Thyroid gland (tissue), 4 donors: ENCODE measurements at regions not wholly inside any gene's neighbourhood (a gene's known extent, or its start where the extent isn't known, plus 50 kb on each side); places are given as distances from the start of the nearest gene placed in this dataset.

ENCODE experiments used
- POLR2A ChIP-seq, 2 donors: fragments of 450-650 bp; IDR thresholded peaks; one replicate each; pipeline ENCODE4 v1.6.1; 2017; ENCODE audit warnings: antibody characterized with exemption in 2 of 2, mild to moderate bottlenecking in 2 of 2, moderate library complexity in 1 of 2
- TF ChIP-seq, protein P1 (sequence below), 6 experiments: fragments of 200-600 bp in 3 of 6; fragments of 450-650 bp in 3 of 6; sonication (generic) in 3 of 6; IDR thresholded peaks; one replicate each; pipeline ENCODE4 v1.5.1; 2016 to 2019; ENCODE audit warnings: antibody characterized with exemption in 6 of 6, mild to moderate bottlenecking in 2 of 6, inconsistent platforms in 1 of 6, moderate library complexity in 1 of 6

DNA sequence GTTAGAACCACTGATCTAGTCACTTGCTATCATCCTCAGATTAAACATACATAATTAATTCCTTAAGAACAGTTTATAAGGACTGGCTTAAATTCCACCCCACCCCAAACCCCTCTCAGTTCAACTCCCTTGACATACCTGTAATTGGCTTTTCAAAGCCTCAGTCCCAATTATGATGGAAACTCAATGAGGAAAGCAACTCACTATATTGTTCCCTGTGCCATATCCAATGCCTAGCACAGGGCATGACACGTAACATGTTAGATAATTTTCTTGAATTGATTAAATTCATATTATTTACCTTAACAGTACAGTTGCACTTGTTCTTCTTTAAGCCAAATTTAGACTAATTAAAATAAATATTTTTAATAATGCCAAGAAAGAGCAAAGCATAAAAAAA is 465.1 kb upstream of the CHAC2 start:
- TF ChIP-seq, protein P1, sequence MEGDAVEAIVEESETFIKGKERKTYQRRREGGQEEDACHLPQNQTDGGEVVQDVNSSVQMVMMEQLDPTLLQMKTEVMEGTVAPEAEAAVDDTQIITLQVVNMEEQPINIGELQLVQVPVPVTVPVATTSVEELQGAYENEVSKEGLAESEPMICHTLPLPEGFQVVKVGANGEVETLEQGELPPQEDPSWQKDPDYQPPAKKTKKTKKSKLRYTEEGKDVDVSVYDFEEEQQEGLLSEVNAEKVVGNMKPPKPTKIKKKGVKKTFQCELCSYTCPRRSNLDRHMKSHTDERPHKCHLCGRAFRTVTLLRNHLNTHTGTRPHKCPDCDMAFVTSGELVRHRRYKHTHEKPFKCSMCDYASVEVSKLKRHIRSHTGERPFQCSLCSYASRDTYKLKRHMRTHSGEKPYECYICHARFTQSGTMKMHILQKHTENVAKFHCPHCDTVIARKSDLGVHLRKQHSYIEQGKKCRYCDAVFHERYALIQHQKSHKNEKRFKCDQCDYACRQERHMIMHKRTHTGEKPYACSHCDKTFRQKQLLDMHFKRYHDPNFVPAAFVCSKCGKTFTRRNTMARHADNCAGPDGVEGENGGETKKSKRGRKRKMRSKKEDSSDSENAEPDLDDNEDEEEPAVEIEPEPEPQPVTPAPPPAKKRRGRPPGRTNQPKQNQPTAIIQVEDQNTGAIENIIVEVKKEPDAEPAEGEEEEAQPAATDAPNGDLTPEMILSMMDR (IDR thresholded peaks at IDR 0.05) = no peak
- TF ChIP-seq POLR2A (IDR thresholded peaks at IDR 0.05) = no peak
